ENCODE measurements at regions not wholly inside any gene's neighbourhood (a gene's known extent, or its start where the extent isn't known, plus 50 kb on each side); places are given as distances from the start of the nearest gene placed in this dataset.

- TF ChIP-seq ZNF451 (CRISPR knock-in tag; IDR thresholded peaks at IDR 0.05) (no peak), SMAD9 (CRISPR knock-in tag; IDR thresholded peaks at IDR 0.05) (no peak), POLR2G (IDR thresholded peaks at IDR 0.05; ENCODE audit: low read depth, low read length) (no peak), CTCF (CRISPR knock-in tag; IDR thresholded peaks at IDR 0.05) (no peak), ZZZ3 (CRISPR knock-in tag; IDR thresholded peaks at IDR 0.05; ENCODE audit: borderline replicate concordance) (no peak), BHLHE40 (IDR thresholded peaks at IDR 0.05; ENCODE audit: low read length) (no peak), ZMYM3 (CRISPR knock-in tag; IDR thresholded peaks at IDR 0.05) (no peak), ZNF772 (CRISPR knock-in tag; IDR thresholded peaks at IDR 0.05) (no peak)
- TF ChIP-seq, protein P1, sequence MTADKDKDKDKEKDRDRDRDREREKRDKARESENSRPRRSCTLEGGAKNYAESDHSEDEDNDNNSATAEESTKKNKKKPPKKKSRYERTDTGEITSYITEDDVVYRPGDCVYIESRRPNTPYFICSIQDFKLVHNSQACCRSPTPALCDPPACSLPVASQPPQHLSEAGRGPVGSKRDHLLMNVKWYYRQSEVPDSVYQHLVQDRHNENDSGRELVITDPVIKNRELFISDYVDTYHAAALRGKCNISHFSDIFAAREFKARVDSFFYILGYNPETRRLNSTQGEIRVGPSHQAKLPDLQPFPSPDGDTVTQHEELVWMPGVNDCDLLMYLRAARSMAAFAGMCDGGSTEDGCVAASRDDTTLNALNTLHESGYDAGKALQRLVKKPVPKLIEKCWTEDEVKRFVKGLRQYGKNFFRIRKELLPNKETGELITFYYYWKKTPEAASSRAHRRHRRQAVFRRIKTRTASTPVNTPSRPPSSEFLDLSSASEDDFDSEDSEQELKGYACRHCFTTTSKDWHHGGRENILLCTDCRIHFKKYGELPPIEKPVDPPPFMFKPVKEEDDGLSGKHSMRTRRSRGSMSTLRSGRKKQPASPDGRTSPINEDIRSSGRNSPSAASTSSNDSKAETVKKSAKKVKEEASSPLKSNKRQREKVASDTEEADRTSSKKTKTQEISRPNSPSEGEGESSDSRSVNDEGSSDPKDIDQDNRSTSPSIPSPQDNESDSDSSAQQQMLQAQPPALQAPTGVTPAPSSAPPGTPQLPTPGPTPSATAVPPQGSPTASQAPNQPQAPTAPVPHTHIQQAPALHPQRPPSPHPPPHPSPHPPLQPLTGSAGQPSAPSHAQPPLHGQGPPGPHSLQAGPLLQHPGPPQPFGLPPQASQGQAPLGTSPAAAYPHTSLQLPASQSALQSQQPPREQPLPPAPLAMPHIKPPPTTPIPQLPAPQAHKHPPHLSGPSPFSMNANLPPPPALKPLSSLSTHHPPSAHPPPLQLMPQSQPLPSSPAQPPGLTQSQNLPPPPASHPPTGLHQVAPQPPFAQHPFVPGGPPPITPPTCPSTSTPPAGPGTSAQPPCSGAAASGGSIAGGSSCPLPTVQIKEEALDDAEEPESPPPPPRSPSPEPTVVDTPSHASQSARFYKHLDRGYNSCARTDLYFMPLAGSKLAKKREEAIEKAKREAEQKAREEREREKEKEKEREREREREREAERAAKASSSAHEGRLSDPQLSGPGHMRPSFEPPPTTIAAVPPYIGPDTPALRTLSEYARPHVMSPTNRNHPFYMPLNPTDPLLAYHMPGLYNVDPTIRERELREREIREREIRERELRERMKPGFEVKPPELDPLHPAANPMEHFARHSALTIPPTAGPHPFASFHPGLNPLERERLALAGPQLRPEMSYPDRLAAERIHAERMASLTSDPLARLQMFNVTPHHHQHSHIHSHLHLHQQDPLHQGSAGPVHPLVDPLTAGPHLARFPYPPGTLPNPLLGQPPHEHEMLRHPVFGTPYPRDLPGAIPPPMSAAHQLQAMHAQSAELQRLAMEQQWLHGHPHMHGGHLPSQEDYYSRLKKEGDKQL (CRISPR knock-in tag; IDR thresholded peaks at IDR 0.05; ENCODE audit: low read depth): no peak
Measured at GRCh38 chr17:74137416-74137815, 66.1 kb upstream of the RPL38 start.

Measured in HepG2 (cell line).